HG02852 (cell line): ENCODE measurements at regions not wholly inside any gene's neighbourhood (a gene's known extent, or its start where the extent isn't known, plus 50 kb on each side); places are given as distances from the start of the nearest gene placed in this dataset.
A peak's percentile ranks its signal among the peaks of the same experiment; 100 is the strongest.

ENCODE experiments used
- ATAC-seq: cut with Tn5 transposase; IDR thresholded peaks from one replicate; pipeline ENCODE4 v1.9.1; 2021; ENCODE audit warnings: mild to moderate bottlenecking, moderate library complexity; ENCODE audit not compliant: unreplicated experiment

DNA sequence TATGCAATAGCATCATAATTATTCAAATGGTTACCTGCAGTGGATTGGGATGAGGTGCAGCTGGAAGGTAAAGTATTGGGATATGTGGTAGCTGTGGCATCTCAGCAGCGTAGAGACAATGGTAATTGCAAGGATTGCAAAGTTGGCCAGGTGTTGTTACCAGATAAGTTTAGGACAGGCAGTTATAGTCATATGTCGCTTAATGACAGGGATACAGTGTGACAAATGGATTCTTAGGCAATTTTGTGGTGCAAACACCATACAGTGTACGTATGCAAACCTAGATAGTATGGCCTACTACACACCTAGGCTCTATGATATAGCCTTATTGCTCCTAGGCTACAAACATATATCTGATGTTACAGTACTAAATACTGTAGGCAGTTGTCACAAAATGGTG, 163.5 kb upstream of the LYZL2 start:
- ATAC-seq = no peak

DNA sequence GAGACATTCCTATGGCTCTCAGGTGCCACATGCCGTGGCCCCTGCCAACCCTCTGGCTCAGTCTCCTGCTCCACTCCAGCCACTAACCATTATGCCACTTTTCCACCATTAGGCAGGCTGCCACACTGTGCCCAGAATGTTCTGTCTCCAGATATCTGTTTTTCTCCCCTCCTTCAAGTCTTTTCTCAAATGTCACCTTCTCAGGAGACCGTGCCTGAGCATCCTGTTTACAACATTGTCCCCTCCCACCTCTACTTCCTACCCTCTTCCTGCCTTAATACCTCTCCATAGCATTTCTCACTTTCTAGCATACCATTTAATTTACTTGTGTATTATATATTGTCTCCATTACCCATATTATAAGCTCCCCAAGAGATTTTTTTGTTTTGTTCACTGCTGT, 162.5 kb upstream of the LYZL2 start:
- no peak for ATAC-seq

DNA sequence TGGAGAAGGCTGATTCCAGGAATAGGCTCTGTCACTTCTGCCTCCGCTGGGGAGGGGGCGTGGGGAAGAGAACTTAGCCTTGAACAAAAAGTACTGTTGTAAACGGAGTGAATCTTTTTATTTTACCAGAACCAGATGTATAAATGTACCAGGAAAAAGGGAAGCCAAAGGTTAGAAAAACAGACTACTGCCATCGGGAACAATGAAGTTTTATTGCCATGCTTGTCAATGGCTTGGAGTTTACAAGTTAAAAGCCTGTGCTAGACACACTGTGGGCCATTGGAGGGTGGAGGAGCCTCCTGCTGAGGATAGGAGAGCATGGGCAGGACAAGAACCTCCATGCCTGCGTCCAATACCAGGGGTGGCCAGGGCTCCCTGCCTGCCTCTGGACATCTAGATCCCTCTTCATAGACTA, 161.7 kb upstream of the LYZL2 start:
- ATAC-seq = no peak

DNA sequence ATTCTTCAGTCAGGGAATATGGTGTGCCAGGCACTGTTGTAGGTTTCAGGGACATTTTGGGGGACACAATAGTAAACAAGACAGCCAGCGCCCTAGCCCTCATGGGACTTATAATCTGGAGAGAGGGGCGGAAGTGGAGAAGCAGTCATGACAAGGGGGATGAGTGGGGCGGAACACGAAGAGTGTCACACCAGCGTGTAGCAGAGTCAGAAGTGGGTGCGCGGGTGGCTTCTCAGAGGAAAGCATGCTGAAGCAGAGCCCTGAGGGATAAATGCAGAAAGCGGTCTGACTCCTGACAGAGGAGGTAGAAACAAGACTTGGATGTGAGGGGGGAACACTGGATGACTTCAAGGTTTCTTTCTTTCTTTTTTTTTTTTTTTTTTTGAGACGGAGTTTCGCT, 160.3 kb upstream of the LYZL2 start:
- no peak for ATAC-seq

DNA sequence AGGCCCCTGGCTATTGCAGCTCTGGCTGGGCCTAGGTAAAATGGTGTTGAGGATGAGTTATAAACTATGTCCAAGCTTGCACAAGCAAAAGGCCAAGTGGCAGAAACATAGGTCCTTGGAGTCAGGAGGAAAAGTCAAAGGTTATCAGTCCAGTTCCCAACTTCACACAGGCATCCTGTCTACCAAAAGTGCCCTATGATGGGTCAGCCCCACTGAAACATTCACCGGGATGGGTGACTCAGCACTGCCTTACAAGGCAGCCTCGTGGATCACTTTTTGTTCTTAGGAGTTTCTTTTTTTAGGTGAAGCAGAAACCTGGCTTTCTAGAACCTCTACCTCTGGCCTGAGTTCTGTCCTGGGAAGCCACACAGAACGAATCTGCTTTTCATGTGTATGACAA, 158.8 kb upstream of the LYZL2 start:
- ATAC-seq = no peak

DNA sequence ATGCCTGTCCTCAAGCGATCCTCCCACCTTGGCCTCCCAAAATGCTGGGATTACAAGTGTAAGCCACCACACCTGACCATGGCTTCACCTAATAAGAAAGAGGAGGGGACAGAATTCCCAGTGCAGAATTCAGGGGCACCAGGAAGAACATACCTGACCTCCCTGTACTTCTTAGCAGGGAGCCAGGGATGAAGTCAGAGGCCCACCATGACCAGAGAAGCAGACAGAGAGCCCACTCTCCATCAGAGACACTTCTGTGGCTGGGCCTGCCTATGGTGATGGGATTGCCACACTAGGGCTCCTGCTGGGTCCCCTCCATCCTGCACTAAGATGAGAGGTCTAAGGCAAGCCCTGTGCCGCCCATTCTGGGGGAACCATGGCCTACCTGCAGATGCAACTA, 157.4 kb upstream of the LYZL2 start:
- no peak for ATAC-seq

DNA sequence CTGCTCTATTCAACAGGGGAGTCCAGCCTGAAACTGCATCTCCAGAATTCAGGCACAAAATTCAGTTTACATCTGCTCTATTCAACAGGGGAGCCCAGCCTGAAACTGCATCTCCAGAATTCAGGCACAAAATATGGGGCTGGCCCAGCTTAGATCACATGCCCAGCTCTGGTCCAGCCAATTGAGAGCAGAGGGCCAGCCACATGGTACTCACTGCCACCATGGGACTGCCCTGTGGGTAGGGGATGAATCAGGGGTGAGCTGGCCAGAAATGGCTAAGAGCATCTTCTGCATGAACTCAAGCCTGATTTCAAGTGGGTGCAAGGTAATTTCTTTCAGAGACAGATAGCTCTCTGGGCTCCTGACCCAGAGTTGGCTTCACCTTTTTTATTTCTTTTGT, 156.6 kb upstream of the LYZL2 start:
- no peak for ATAC-seq

DNA sequence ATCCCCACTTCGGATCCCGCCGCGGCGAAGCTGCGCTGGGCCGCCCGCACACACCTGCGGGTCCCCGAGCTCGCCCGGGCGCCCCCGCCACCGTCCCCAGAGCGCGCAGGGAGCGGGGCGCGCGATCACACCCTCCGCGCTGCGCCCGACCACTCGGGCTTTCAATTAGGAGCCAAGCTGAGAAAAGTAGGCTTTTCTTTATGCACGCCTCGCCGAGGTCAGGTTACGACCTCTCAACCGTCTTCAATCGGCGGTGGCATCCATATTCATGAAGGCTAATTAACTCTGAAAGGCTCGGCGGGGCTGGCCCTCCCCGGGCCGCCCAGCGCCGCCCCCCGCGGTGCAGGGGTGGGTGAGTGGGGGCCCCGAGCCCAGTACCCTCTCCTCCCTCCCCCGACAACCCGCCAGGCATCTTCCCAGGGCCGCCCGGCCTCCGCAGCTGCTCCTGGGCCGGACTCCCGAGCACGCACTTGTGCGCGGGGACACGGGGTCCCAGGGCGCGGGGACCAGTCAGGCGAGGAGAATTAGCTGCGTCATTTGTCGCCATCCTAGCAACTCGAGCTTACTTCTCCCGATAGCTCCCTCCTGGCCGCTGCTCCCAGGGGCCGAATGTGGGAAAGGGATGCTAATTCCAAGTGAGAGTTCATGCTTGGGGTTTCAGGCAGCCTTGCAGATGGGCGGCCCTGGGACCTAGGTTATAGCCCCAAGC, 155.5 kb upstream of the LYZL2 start:
- peak; percentile 46 for ATAC-seq

DNA sequence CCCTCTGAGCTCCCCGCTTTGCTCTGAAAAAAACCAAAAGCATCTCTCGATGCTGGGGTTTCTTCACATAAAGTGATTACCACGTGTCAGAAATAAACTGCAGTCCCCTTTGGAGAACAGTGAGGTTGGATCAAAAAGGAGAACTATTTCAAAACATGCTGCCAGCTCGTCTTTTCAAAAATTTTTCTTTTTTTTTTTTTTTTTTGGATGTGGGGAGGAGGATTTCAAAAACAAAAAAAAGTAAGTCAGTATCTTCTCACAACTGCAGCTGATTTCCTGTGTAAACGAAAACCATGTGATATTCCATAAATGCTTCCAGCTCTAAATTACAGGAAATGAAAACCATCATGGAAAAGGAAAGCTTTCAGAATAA, 155.0 kb upstream of the LYZL2 start:
- ATAC-seq = no peak

DNA sequence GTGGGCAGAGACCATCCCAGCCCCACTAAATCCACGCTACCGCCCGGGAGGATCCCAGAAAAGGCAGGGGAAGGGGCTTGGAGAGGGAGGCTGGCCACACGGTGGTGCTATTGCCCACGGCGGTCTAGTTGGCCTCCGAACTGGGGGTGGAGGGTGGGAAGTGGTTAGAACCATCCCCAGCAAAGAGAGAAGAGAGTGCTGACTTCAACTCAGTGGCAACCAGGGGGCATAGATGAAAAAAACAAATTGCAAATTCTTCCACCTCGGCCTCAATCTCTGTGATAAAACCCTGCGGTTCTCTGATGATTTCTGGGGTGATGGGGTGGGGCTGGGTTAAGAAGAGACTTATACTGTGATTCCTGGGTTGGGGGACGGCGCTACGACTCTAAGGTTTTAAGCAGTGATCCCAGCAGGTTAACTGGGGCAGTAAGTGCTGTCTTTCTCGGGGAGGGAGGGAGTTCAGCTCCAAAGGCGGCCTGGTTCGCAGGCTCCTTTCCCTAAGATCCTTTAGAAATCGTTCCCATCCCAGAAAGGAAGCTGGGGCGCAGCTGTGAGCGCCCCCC, 154.5 kb upstream of the LYZL2 start:
- ATAC-seq = peak; percentile 40

DNA sequence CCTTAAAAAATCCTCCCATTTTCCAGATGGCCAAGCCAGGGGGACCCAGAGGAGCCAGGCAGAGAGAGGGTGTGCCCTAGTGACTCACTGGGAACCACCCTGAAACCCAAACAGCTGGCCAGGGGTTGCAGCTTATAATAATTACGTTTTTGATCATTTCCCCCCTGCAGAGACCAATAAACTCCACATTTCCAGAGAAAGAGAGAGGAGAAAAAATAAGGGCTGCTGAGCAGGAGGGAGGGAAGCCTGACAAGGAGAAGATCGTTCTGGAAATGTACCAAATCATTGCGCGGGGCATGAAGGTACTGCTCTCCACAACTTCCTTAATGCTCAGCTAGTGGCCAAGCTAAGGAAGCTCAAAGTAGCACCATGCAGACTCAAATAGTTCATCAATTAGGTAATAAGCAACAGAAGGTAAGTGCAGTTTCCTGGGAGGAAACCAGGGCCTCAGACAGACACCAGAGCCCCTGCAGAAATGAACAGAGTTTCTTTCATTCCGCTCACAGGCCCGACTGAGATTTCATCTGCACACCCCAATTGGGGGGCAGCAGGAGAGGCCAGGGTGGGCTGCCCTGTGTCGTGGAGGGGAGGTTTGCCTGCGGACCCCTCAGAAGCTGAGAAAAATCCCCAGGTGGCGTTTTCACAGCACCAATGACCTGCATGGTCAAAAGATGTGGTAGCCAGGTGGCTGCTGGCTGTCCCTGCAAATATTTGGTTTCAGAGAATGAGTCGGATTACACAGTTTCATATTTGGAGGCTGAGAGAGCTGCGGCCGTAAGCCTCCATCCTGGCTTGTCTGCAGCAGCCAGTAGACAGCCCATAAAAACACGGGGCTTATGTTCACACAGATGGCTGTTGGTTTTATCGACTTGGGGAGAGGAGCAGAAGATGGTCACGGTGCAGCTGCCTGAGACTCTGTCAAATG, 153.2 kb upstream of the LYZL2 start:
- peak; percentile 39 for ATAC-seq

DNA sequence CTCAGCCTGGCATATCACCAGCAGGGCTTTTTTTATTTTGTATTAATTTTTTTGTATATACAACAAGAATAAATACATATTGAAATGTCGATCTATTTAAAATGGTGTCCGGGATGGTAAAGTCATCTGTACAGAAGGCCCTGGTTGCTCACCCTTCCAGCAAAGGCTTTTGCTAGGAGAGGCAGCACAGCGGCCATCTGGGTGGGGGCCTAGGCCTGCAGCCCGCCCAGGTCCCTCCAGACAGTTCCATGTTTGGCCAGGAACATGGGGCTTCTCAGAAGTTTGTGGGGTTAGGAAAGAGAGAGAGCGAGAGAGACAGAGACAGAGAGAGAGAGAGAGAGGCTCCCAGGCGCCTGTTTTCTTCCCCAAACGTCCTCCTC, 152.6 kb upstream of the LYZL2 start:
- ATAC-seq = no peak

DNA sequence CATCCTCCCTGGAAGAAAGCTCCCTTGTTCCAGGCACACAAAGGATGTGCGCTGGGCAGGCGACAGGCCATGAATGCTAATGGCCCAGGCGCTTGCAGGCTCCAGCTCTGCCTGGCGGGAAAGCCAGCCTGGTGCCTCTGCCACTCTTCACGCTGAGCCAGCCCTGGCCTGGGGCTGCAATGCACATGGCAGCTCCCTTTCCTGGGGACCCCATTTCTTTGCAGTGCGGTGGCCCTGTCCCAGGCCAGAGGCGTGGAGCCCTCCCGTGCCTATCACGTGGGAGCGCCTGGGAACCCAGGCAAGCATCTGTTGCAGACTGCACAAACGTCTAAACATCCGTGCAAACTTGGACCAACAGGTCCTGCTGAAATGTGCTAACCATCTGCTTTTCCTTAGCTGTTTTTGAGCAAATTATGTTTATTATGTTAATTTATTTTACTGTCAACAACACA, 152.1 kb upstream of the LYZL2 start:
- ATAC-seq = no peak

DNA sequence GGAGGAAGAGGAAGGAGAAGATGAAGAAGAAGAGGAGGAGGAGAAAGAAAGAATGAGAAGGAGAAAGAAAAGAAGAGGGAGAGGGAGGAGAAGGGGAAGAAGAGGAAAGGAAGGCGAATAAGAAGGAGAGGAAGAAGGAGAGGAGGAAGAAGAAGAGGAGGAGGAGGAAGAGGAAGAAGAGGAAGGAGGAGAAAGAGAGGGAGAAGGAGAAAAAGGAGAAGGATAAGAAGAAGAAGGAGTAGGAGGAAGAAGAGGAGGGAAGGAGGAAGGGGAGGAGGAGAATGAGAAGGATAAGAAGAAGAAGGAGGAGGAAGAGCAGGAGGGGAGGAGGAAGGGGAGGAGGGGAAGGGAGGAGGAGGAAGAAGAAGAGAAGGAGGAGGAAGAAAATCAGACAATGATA, 149.2 kb upstream of the LYZL2 start:
- no peak for ATAC-seq

DNA sequence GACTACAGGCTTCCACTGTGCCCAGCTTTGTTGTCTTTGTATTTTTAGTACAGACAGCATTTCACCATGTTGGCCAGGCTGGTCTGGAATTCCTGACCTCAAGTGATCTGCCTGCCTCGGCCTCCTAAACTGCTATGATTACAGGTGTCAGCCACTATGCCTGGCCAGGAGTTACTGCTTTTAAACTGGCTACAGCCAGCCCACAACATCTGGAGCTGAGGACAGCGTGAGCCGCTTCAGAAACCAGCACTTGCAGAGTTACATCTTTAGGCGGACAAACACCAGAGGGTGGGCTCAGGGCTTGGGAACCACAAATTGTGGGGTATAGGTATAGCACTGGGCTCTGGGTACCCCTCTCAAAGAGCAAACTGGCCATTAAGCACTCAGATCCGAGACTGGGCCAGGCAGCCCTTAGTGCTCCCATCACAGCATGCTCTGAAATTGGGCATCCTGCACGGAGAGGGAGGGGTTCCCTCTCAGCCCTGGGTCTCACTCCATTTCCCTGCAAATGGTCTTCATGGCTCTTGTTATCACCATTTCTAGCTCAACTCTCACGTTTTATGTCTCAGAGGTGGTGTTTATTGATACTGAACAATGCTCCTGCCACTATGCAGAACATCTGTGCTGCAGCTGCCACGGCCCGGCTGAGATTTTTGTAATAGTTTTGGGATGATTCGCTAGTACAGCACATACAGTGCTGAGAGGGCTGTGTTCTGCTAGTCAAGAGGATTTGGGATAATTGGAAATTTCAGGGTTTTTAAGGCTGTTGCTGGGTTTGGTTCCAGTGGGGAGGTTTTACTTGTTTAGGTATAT, 146.4 kb upstream of the LYZL2 start:
- no peak for ATAC-seq

DNA sequence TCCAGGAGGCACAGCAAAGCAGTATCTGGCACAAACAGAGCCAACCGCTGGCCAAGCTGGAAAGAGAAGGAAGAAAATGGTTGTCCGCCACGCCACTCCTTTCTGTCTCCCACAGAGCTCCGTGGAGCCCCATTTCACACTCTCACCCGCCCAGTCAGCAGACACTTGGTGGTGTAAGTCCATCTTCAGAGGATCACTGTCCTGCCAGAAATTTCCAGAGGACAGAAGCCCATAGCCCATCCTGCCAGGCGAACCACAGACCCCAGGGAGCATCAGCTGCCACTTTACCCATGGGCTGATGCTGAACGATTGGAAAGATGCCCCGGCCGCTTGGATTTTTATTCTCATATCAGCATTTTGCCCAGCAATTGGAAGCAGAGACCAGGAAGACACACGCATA, 144.7 kb upstream of the LYZL2 start:
- no peak for ATAC-seq

DNA sequence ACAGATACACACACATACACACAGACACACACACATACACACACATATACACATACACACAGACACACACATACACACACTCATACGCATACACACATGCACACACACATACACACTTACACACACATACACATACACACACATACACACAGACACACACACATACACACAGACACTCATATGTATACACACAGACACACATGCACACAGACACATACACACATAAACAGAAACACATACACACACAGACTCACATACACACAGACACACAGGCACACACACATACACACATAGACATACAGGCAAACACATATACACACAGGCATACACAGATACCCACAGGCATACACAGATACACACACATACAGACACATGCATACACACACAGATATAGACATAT, 143.9 kb upstream of the LYZL2 start:
- no peak for ATAC-seq

DNA sequence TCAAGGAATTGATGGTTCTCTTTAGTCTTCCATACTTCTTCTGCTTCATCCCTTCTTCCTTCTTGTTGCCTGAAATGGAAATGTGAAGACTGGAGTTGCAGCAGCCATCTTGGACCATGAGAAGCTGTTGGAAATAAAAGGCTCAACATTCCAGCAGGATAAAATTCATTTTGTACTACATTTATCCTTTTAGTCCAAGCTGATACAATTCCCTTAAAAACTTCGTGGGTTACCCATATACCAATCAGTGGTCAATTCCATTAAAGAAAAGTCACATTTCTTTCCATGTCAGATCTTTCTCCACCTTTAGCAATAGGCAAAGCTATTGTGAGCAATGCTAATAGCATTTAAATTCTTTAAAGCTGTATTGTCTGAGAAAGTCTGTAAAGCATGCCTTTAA, 141.3 kb upstream of the LYZL2 start:
- ATAC-seq = no peak

DNA sequence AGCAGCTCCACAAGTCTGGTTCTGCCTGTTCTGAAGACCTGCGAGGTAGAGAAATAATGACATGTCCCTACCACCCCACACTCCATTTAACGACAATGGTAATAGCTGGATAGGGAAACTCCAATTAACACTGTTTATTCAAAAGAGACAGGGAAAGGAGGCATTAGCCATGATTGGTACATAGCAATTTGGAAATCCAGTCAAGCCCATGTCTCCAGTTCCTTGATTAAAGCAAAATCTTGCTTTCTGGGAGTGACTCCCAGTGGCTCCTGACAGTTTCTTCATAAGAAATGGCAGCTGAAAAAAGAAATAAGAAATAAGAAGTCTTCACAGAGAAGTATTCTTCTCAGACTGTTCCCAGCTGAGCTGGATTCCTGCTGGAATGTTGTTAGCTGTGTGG, 140.7 kb upstream of the LYZL2 start:
- no peak for ATAC-seq

DNA sequence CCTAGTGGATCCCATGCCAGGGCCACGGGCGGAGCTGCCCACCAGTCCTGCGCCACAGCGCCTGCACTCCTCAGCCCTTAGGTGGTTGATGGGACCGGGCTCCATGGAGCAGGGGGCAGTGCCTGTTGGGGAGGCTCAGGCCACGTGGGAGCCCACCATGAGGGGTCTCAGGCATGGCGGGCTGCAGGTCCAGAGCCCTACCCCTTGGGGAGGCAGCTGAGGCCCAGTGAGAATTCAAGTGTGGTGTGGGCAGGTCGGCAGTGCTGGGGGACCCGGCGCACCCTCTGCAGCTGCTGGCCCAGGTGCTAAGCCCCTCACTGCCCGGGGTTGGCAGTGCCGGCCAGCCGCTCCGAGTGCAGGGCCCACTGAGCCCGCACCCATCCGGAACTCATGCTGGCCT, 139.8 kb upstream of the LYZL2 start:
- ATAC-seq = no peak

DNA sequence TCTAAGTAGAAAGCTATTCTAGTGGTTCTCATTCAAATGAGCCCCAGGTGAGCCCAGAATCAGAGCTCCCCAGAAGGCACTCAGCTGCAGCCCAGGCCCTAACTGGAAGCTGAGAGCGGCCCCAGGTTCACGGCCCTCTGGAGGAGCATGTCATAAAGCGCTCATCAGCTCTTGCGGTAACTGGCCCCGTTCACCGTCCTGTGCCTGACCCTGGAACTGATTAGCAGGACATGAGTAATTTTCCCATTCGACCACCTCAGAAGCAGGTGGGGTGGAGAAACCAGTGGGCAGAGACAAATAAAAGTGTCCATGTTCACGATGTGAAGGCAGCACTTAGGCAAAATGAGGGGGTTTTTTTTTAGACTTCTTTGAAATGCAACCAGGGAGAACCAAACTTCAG, 136.1 kb upstream of the LYZL2 start:
- no peak for ATAC-seq
